ENCODE measurements at regions not wholly inside any gene's neighbourhood (a gene's known extent, or its start where the extent isn't known, plus 50 kb on each side); places are given as distances from the start of the nearest gene placed in this dataset.
"Not testable (repeated sequence)": the region's sequence is repeated elsewhere in the genome, so short reads cannot be mapped to it uniquely, and the experiment has no call there.

DNA sequence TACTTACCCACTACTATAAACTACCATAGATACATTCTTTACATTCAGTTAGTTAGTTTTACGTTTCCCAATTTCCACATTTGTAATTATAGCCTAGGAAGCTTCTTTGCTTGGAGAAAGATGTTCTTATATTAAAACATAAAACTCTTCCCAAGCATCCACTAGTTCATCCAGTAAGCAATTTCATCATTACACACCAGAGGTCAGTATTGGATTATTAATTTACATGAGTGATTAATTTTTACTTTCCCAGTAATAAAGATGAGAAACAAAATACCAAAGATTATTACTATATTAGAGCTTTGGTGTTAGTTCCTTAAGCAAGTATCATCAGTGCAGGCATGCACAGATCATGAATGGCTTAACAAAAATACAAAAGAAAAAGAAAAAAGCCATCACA is 518.4 kb downstream of the TUBA3C start:
- DNase-seq (ENCODE audit: low spot score), result not testable (repeated sequence)

DNA sequence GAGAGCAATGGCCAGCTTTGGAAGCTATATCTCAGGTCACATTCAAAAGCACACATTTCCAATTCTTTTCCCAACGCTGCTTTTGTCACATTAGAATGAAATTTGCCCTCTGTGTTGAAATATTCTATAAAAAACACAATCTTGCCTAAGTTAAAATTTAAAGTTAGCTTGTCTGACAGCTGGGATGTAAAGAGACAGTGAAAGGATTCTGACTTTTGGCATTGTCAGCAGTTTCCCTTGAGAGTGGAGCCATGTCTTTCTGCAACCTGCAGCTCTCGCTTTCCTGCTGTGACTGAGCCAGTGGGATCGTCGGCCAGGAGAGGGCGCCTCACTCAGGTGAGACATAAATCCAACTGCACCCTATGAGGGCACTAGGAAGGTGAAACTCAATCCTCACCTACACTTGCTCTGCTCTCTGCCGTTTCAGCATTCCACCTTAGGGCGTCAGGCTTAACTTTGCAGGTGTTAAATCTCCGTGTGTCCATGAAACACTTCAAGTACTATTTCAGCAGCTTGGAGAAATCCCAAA is 537.9 kb downstream of the TUBA3C start:
- DNase-seq (ENCODE audit: low spot score), result peak; percentile 1

DNA sequence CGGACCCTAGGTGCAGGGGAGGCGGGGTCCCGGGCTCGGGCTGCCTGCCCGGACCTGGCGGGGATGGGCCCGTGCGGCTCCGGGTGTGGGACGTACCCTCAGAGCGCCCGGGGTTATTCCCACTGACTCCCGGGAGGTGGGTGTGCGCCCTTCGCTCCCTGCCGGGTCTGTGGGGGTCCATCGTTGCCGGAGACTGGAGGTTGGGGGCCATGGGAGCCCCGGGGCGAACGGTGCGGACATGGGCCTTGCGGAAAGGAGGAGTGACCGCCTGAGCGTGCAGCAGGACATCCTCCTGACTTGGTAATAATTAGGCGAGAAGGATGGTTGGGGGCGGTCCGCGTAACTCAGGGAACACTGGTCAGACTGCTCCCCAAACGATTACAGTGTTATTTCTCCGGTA is 552.7 kb downstream of the TUBA3C start:
- DNase-seq (ENCODE audit: low spot score), result not testable (repeated sequence)

DNA sequence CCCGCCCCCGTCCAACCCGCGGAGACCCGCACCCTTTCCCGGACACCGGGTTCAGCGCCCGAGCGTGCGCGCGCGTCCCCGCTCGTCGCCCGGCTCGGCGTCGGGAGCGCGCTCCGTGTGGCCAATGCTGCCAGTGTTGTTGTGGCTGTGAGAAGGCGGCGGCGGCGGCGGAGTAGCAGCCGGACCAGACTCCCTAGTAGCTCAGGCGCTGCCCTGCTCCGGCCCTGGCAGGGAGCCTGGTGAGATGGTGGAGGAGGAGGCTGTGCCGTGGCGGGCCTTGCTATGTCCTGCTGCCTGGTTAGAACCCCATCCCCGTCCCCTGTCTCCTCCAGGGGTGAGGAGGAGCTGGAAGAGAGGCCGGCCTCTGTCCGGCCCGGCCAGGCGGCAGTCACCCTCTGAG is 553.2 kb downstream of the TUBA3C start:
- no peak for DNase-seq (ENCODE audit: low spot score)

DNA sequence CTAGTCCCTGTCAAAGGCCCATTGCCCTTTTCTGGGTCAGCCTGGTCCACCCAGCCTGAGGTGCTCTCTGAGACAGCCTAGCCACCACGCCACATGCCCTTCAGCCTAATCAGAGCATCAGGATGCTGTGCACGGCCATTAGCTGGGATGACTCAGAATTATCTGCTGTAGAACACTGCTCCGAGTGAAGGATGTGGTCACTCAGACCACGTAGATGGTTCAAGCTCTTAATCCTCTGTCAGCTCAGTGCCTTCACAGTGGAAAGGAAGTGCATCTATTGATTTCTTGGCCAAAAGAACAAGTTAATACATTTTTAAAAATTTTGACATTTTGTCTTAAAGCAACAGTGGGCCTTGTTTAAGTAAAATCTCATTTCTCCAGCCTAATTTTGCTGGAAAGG is 557.6 kb downstream of the TUBA3C start:
- DNase-seq (ENCODE audit: low spot score), result not testable (repeated sequence)

DNA sequence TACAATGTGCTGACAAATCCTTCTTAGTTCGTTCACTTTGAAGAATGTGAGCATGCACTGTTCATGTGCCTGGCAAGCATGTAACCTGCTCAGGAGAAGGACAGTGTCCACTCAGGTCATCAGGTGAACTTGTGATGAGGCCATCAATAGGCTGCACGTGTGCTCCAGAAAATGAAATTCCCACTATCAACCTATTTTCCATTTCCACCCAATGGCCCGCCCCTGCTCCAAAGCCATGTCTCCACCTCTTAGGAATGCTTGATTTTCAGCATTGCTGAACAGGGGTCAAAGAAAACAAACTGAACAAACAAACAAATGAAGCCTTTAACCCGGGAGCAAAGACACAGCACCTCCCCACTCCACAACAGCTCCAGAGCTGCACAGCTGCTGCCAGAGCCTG is 563.2 kb downstream of the TUBA3C start:
- not testable (repeated sequence) for DNase-seq (ENCODE audit: low spot score)

DNA sequence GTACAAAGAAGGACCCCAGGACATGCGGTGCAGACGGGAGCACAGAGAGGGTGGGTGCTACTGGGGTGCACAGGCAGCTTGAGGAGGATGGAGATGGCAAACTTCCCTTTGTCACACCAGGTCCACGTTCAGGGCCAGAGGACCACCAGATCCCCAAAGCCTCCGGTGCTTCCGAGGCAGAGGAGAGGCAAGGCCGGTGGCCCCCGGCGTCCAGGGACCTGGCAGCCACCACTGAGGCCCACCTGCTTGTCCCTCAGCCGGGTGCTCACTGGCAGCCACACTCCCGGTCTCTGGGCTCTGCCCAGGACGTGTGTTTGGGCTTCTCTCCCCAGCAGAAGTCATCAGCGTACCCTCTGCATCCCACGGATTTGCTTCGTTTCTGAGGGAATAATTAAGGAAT is 571.1 kb downstream of the TUBA3C start:
- not testable (repeated sequence) for DNase-seq (ENCODE audit: low spot score)

DNA sequence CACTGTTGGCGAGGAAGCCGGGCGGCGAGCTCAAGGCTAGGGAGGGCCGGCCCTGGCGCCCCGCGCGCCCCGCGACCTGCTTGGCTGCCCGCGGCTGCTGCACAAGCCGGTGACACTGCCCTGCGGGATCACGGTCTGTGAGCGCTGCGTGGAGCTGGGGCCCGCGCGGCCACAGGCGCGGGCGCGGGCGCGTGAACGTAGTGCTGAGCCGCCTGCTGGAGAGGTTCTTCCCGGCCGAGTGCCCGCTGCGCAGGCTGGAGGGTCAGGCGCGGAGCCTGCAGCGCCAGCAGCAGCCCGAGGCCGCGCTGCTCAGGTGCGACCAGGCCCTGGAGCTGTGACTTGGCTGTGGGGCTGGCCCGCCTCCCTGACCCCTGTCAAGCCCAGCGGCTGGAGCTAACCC is 572.3 kb downstream of the TUBA3C start:
- DNase-seq (ENCODE audit: low spot score), result not testable (repeated sequence)

DNA sequence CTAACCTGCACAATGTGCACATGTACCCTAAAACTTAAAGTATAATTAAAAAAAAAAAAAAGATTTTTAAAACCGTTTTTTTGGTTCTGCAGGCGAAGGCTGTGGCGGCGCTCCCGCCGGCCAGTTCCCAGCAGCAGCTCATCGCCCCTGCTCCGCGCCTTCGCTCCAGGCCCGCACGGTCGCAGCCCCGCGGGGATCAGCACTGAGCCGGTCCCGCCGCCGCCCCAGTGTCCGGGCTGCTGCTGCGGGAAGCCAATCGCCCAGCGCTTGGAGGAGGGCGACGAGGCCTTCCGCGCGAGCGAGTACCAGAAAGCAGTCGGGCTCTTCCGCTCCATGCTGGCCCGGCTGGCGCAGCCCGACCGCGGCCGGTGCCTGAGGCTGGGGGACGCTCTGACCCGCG is 572.8 kb downstream of the TUBA3C start:
- not testable (repeated sequence) for DNase-seq (ENCODE audit: low spot score)

DNA sequence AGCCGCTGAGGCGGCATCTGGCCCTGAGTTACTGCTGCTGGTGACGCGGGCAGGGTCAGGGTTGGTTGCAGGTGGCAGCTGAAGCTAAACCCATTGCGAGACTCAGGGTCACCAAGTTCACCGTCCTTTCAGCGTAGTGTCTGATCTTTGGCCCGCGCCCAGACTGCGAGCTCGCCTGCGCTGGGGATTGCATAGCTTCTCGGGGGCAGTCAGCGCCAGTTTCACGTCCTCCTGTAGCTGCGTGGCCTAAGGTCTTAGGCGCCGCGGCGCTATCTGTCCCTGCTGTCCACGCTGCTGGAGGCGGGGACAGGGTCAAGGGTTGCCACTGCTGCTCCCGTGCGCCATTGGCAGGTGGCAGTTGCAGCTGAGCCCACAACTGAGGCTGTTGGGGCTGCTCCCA is 581.3 kb downstream of the TUBA3C start:
- not testable (repeated sequence) for DNase-seq (ENCODE audit: low spot score)

DNA sequence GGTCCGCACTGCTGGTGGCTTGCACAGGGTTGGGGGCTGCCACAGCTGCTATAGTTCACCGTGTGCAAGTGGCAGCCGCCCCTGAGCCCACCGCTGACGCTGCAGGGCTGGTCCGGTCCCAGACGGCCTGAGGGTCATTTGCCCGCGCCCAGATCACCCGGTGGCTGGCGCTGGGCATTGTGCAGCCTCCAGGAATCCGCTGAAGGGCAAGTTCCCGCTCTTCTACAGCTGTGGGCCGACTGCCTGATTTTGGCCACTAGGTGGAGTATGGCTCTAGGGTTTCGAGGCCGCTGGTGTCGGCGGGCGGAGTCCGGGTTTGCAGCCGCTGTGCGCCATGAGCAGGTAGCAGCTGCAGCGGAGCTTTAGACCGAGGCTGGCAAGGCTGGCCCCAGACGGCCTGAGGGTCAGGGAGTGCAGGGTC is 581.8 kb downstream of the TUBA3C start:
- not testable (repeated sequence) for DNase-seq (ENCODE audit: low spot score)

DNA sequence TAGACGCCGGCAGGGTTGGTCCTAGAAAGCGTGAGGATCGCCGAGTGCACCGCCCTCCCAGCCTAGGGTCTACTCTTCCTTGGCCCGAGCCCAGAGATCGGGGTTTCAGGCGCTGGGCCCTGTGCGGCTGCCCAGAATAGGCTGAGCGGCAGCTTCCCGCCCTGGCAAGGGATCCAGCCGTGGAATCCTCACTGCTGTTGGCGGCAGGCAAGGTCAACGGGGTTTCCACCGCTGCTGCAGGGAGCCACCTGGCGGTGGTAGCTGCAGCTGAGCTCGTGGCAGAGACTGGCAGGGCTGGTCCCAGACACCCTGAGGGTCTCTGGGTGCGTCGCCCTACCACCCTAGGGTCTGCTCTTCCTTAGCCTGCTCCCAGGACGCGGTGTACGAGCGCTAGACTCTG is 583.1 kb downstream of the TUBA3C start:
- DNase-seq (ENCODE audit: low spot score), result not testable (repeated sequence)

DNA sequence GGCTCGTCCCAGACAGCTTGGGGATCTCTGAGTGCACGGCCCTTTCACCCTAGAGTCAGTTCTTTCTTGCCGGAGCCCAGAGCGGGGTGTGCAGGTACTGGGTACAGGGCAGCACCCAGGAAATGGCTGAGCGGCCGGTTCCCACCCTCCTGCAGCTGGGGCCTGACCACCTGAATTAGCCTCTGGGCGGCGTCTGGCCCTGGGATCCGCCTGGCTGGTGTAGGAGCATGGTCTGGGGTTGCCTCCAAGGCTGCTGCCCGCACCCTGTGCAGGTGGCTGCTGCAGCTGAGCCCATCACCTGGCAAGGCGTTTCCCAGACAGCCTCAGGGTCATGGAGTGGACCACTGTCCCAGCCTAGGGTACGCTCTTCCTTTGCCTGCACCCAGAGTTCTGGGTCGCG is 583.7 kb downstream of the TUBA3C start:
- DNase-seq (ENCODE audit: low spot score), result not testable (repeated sequence)

DNA sequence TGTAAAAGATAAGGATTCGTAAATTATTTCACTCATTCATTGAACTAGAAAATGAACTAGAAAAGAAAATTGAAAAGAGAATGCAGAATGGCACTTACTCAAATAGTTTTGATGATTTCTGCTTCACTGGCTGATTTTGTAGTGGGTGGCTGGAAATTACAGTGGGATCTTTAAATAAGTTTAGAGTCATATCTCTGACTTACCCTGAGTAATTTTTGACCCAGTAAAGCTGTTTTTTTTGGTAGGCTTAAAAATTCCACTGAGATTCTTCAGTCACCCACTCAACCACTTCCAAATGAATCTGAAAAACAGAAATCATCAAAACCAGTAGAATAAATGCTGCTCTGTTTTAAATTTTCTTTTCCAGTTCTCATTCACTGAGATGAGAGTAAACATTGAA is 604.5 kb downstream of the TUBA3C start:
- not testable (repeated sequence) for DNase-seq (ENCODE audit: low spot score)

DNA sequence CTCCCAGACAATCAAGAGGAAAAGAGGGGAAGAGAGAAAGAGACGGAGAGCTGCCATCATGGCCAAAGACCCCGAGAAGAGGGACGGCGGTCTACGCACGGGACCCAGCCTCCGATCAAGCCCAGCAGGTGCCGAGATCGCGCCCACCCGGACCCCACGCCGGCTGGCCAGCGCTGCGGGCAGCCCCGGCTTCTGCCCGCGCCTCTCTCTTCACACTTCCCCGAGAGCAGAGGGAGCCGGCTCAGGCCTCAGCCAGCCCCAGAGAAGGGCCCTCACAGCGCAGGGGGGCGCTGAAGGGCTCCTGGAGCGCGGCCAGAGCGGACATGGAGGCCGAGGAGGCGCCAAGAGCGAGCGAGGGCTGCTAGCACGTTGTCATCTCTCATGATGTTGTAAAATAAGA is 613.7 kb downstream of the TUBA3C start:
- not testable (repeated sequence) for DNase-seq (ENCODE audit: low spot score)
